Fibroblast of peridontal ligament (primary cell): ENCODE measurements at regions not wholly inside any gene's neighbourhood (a gene's known extent, or its start where the extent isn't known, plus 50 kb on each side); places are given as distances from the start of the nearest gene placed in this dataset.
"Not testable (repeated sequence)": the region's sequence is repeated elsewhere in the genome, so short reads cannot be mapped to it uniquely, and the experiment has no call there.

Experiments
- DNase-seq: peaks from one replicate; pipeline ENCODE4 v3.0.0-alpha.2; 2010; ENCODE audit errors: extremely low read depth

GRCh38 chr3:80618295-80619256 is 850.8 kb upstream of the ROBO1 start:
- no peak for DNase-seq

- DNase-seq, result no peak
Measured at GRCh38 chr3:80612366-80612765, 844.6 kb upstream of the ROBO1 start.

- DNase-seq, result not testable (repeated sequence)
Measured at GRCh38 chr3:80608072-80608471, 840.3 kb upstream of the ROBO1 start.

GRCh38 chr3:80606073-80606472 is 838.3 kb upstream of the ROBO1 start:
- DNase-seq, result no peak

- DNase-seq, result no peak
Measured at GRCh38 chr3:80601479-80601878, 833.7 kb upstream of the ROBO1 start.

GRCh38 chr3:80592792-80593191 is 825.0 kb upstream of the ROBO1 start:
- DNase-seq, result no peak

- DNase-seq, result no peak
Measured at GRCh38 chr3:80586338-80586737, 818.5 kb upstream of the ROBO1 start.

GRCh38 chr3:80580146-80580545 is 812.3 kb upstream of the ROBO1 start:
- no peak for DNase-seq

- no peak for DNase-seq
Measured at GRCh38 chr3:80564391-80564790, 796.6 kb upstream of the ROBO1 start.

GRCh38 chr3:80559701-80560100 is 791.9 kb upstream of the ROBO1 start:
- no peak for DNase-seq

- no peak for DNase-seq
Measured at GRCh38 chr3:80556763-80557162, 789.0 kb upstream of the ROBO1 start.

- no peak for DNase-seq
Measured at GRCh38 chr3:80554304-80554703, 786.5 kb upstream of the ROBO1 start.

- no peak for DNase-seq
Measured at GRCh38 chr3:80553211-80553610, 785.4 kb upstream of the ROBO1 start.

GRCh38 chr3:80550174-80550573 is 782.4 kb upstream of the ROBO1 start:
- no peak for DNase-seq

GRCh38 chr3:80549173-80549572 is 781.4 kb upstream of the ROBO1 start:
- no peak for DNase-seq

GRCh38 chr3:80543154-80543553 is 775.4 kb upstream of the ROBO1 start:
- no peak for DNase-seq

- no peak for DNase-seq
Measured at GRCh38 chr3:80542456-80542855, 774.7 kb upstream of the ROBO1 start.

GRCh38 chr3:80537680-80538079 is 769.9 kb upstream of the ROBO1 start:
- DNase-seq, result no peak

GRCh38 chr3:80535286-80535685 is 767.5 kb upstream of the ROBO1 start:
- DNase-seq, result no peak

- DNase-seq, result no peak
Measured at GRCh38 chr3:80533553-80533952, 765.8 kb upstream of the ROBO1 start.

- no peak for DNase-seq
Measured at GRCh38 chr3:80526153-80526552, 758.4 kb upstream of the ROBO1 start.

GRCh38 chr3:80521081-80521480 is 753.3 kb upstream of the ROBO1 start:
- no peak for DNase-seq

GRCh38 chr3:80519436-80519835 is 751.6 kb upstream of the ROBO1 start:
- no peak for DNase-seq

- DNase-seq, result no peak
Measured at GRCh38 chr3:80496452-80496851, 728.7 kb upstream of the ROBO1 start.
